DMS53 (cell line): ENCODE measurements at regions not wholly inside any gene's neighbourhood (a gene's known extent, or its start where the extent isn't known, plus 50 kb on each side); places are given as distances from the start of the nearest gene placed in this dataset.

Source experiments
- DNase-seq: peaks from one replicate; lab custom pipeline; 2025; lab: John Stamatoyannopoulos, UW

DNA sequence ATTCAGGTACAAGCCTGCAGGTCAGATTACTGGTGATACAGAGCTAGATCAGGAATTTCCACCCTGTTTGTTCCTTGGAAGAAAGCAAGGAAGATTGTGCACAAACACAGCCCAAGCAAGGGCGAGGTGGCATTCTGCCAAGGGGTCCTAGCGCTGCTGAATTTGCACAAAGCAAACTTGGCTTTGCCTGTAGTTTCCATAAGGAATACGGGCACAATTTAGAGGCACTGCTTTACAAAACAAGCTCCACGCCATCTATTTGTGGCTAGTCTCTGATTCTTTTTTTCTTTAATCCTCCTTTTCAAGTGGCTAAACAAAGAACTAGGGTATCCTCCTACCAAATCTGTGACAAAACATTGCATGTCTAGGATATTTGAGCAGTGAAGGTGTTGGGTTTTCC is 195.5 kb upstream of the ACVR2A start:
- no peak for DNase-seq

- no peak for DNase-seq
Measured at GRCh38 chr2:147648471-147648870, 196.4 kb upstream of the ACVR2A start.

DNA sequence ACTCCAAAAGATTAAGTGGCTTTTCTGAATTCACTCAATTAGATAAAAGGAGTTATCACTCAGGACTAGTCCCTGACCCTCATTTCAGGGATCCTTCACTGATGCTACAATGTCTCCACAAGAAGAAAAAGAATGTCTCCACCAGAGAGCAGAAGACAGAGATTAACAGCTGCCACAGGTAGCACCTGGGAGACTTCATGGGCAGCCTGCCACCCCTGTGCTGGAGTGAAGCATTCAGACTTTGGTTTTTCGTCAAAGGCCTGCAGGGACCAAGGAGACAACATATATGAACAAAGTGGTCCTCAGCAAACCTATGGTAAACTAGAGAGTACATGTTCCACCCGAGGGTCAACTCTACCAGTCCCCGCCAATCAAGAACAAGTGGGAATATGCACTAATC is 197.0 kb upstream of the ACVR2A start:
- DNase-seq: no peak

GRCh38 chr2:147646818-147647468 is 197.9 kb upstream of the ACVR2A start:
- no peak for DNase-seq

DNA sequence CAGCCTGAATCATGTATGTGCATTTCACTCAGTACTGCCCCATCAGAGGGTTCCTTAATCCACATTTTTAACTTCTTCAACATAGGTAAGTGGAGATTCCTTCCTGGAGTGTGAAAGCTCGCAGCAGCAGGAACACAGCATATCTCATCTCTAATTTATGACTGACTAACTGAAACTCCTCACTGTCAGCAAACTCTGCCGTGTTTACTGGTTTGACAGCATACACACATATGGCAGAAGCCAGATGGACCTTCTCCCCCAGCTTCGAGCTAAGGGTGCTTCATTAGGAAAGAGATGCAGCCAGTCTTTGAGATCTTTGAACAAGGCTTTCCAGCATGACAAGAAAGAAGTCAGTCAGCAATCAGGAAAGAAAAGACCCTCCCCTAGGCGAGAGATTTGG is 200.3 kb upstream of the ACVR2A start:
- DNase-seq: no peak

DNA sequence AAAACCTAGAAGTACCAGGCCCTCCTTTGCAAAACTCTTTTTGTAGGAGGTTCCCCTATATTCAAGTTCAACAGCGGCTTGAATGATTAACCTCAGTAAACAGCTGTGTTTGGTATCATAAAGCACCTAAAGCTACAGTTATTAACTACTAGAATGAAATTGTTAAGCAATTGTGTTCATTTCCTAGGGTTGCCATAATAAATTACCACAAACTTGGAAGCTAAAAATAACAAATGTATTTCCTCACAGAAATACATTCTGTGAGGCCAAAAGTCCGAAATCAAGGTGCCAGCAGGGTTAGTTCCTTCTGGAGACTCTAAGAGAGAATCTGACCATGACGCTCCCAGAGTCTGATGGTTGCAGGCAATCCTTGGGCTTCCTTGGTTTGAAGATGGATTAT is 202.1 kb upstream of the ACVR2A start:
- no peak for DNase-seq

- DNase-seq: no peak
Measured at GRCh38 chr2:147641651-147642050, 203.2 kb upstream of the ACVR2A start.

- no peak for DNase-seq
Measured at GRCh38 chr2:147639891-147640290, 204.9 kb upstream of the ACVR2A start.

- no peak for DNase-seq
Measured at GRCh38 chr2:147639386-147639785, 205.4 kb upstream of the ACVR2A start.

DNA sequence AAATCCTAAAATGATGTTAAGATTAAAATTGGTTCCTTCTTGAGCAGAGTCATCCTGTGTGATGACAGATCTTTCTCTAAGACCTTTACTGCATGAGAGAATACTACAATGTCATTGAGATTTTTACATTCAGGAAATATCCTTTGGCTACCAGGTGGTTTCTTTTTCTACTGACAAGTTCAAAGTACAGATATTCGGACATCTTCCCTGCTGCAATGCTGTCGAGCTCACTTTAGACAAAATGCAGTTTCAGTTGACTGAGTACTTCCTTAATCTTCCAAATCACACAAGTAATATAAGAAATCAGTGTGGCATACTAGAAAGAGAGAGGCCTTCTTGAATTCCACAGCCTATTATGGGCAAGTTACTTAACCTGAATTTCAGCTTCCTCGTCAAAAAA is 207.9 kb upstream of the ACVR2A start:
- DNase-seq: no peak

DNA sequence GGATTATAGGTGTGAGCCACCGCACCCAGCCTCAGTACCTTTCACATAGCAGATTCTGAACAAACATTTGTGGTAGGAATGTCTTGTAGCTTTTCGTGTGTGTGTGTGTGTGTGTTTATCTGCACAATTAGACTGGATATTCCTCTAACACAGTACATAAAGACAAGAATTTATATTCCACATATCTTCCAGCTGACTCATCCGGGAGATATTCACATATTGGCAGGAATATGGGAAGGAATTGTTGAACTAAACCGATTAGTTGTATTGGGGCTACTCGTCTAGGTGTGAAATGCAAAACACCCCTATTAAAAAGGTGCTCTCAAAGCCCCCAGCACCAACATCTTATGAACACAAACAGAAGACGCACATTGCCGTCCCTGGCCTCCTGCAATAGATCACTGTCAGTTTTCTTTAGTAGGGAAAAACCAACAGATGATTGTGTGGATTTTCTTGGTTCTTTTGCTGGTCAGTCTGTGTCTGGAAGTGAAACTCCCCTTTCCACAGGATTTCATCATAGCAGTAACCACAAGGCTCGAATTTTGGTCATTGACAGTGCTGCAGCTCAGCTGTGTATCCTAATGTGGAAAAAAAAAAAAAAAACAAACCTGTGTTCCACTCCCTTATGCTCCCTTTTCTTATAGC is 208.5 kb upstream of the ACVR2A start:
- no peak for DNase-seq

- no peak for DNase-seq
Measured at GRCh38 chr2:147634826-147635225, 210.0 kb upstream of the ACVR2A start.

- peak; percentile 30 for DNase-seq
Measured at GRCh38 chr2:147632198-147632597, 212.6 kb upstream of the ACVR2A start.

DNA sequence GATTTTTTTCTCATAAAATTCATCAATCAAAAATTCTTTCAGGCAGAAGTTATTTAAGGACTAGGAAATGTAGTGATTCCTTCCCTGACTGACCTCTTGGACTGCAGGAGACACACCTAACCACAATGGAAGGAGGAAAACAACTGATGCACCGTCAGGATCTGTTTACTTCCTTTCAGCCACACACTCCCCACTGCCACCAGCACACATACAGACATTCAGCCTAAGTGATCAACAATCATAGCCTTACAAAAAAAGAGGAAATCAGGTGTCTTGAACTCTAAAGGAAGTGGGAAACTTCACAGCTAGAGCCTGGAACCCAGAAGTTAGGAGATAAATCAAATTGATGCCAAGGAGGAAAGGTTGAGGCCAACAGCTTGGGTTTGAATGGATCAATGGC is 213.5 kb upstream of the ACVR2A start:
- DNase-seq: no peak

DNA sequence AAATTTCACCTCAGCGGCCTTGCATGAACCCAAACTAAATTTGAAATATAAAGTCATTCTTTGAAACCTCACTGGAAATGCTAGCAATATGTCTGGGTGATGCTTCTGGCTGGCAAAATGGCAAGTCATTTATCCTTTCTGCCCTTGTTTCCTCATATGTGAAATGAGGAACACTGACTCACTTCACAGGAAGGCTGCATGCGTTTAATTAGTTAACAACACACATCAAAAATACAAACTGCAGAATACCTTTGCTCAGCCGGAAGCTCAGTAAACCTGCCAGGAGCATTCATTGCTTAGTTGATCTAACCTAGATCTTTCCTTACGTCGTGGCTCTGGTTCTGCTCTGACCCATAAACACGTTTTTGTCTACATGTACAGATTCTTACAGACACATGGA is 214.2 kb upstream of the ACVR2A start:
- DNase-seq: no peak

DNA sequence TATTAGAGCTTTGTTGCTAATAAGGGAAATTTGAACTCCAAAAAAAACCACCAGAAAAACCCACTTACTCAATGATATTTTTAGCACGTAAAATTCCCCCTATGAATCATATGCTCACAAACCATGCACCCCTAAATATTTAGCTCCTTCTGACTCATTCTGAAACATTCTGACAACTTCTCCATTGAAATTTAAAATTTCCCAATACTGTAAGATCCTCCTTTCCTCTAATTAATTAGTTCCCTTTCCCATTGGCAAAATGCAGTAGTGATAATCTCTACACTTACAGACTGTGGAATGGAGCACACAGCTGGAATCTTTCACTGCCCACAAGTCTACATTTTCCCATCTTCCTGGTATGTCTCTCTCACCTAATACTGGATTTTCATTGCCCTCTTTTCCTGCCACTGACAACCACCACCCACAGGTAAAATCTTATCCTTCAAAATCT is 215.8 kb upstream of the ACVR2A start:
- no peak for DNase-seq

GRCh38 chr2:147623328-147623727 is 221.5 kb upstream of the ACVR2A start:
- no peak for DNase-seq

DNA sequence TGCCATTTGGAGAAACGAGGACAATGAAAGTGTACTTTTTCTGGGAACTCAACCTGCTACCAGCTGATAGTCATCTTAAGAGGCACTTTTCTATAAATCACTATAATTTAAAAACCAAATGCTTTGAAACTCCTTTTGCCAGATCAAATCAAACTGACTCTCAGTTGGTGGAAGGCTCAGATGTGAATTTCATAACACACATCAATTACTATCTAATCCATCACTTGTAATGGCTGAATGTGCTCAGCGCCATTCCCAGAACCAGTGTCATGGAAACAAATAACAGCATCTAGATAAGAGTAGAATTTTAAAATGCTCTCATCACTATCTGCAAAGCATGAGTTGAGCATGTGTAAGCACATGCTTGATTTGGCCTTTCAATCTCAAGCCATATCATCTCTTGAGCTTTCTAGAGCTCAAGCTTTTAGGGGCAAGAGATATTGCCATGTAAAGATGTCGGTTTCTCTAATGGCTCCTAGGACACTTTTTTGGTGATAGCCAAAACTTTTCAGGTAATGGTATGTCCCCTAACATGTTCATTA is 223.1 kb upstream of the ACVR2A start:
- no peak for DNase-seq

DNA sequence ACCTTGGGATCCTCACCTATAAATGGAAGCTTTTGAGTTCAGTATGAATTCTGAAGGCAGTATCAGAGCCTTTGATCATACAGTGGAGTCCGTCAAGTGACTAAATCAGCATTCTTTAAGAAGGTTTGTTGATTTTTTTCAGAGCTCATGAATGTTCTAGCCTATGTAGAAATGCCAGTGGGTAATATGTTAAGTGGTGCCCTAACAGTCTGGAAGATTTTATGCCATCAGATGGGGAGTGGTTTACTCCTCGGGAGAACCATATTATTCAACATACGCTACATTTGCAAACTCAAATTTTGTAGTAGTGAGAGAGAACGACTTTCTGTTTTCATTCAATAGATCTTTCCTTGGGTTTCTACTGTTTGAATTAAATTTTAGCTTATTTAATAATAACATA is 225.0 kb upstream of the ACVR2A start:
- no peak for DNase-seq

GRCh38 chr2:147615726-147616125 is 229.1 kb upstream of the ACVR2A start:
- DNase-seq: no peak

GRCh38 chr2:147614979-147615470 is 229.8 kb upstream of the ACVR2A start:
- DNase-seq: no peak

DNA sequence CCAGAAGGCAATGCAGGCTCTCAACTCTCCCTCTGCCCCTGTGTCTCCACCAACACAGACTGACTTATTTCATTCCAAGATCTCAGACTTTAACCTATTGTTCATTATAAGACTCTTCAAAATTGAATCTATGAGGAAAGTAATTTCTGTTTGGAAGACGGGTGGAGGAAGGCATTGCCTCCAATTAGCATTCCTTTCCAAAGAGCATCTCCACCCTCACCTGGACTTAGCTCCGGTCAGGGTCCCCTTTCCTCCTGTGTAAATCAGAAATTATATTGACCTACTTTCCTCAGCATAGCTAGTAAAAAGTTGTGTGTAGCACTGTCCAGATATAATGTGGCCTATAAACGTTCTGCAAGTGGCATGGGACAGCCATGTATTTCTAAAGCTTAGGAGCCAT is 230.4 kb upstream of the ACVR2A start:
- DNase-seq: no peak

DNA sequence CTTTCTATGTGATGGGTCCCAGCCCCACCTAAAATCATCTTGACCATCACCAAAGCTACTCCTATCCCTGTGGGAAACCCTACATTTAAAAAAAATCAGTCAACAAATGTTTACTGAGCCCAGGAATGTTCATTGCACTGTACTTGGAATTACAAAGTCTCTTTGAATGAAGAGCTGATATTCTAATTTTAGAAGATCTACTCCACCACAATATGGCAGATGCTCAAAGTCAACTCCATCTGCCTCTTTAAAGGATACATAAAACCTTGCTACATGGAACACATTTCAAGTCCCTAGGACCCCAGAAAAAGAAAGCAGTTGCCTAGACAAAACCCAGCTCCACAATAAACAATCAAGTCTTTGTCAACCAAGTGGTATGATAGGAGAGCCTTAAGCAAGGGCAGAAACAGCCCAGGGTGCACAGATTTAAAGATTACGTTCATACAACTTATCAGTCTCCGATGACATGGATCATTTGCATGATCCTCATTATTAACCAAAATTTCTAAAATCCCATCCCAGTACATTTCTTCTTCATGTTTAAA is 234.3 kb upstream of the ACVR2A start:
- DNase-seq: no peak
